Endothelial cell of hepatic sinusoid (primary cell): ENCODE measurements at regions not wholly inside any gene's neighbourhood (a gene's known extent, or its start where the extent isn't known, plus 50 kb on each side); places are given as distances from the start of the nearest gene placed in this dataset.

Experiments
- in situ Hi-C: cut with HindIII; loops from 2 replicates; pipeline ENCODE4 v1.10.0; 2017; ENCODE audit warnings: low sequenced_read_pairs

DNA sequence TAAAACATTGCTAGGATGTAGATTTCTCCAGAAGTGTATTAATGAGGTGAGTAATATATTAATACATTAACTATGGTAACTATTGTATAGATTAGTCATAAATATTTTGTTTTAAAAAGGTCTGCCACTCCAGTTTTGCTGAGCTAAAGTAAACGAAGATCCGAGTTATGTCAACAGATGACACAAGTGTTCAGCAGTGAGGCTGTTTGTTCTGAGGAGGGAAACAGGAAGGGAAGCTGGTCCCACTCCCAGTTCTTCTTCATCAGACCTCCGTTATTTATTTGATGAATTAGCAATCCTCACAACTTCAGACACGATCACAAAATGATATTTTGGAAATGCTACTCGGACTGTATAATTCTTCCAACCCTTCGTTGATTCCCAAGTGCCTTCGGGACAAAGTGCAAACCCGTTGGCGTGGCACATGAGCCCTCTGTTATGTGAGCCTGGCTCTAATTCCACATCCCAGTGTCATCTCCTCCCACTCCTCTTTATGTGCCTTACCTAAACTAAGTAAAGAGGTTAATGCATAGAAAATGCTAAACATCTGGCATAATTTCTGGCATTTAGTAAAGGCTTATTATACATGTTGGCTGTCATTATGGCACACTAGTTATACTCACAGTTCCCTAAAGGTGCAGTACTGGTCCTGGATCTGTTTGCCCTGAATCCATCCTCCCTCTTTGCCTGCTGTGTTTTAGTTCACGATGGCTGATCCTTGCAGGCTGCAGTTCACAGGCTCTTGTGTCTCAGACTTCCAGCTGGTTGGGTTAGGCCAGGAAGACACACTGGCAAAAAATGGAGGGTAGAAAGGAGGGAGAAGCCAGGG, 190.6 kb upstream of the LNX1 start:
- in situ Hi-C loops = no loop called here

GRCh38 chr4:53780736-53781400, 189.6 kb upstream of the LNX1 start:
- in situ Hi-C loops = no loop called here

DNA sequence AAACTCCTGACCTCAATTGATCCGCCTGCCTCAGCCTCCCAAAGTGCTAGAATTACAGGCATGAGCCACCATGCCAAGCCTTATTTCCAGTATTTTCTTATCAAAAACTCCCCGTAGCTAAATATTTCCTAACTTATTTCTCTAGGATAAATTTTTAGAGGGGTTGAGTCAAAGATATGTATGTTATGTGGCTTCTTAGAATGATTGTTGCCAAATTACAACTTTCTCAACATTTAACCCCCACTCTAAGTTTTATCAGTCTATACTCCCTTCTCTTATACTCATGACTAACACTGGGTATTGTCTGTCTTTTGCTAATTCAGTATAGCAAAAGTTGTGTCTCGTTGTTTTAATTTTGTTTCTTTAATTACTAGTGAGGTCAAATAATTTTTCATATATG, 187.7 kb upstream of the LNX1 start:
- in situ Hi-C loops = no loop called here

DNA sequence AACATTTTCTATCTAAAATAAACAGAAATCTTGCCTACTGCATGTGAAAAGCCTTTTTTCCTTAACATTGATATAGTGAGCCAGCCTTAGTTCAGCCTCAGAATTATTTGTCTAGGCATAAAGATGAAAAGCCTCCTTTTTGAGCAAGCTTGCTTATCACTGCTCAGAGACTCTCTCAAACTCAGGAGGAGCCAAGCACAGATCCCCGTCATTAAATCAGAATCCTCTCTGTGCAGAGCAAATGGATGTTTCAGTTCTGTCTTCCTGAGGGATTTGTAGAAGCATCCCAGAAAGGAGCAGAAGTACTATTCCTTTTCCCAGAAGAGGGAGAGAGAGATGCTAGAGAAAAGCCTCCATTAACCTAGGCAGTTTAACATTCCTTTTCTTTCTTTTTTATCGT, 186.9 kb upstream of the LNX1 start:
- in situ Hi-C loops = no loop called here

DNA sequence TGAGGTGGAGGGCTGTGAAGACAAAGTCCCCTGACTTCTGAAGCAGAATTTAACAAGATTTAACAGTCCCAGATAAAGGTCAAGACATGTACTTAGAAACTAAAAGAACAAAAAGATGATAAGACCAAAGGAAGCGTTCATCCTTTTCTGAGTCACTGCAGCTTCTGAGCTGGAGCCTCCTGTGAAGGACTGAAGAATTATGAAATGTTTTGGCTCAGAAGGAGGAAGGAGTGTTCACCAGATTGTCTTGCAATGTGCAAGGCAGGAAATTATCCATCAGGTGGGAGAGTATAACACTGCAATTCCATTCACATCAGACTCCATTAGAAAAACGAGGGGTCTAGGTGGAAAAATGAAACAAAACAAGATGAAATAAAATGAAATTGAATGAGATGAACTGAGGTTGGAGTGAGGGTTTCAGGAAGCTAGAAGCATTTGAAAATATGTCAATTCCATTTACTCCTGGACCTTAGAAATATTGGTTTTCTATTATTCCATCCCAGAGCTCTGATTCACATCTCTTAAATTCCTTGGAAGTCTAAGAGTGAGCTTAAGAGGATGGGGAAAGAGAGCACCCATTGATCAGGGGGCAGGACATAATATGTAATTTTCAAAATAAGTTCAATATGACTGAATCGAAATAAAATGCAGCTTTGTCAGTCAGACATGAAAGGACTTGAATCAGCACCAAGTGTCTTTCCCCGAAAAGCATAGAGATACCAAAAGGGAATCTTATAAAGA, 186.1 kb upstream of the LNX1 start:
- in situ Hi-C loops = no loop called here

DNA sequence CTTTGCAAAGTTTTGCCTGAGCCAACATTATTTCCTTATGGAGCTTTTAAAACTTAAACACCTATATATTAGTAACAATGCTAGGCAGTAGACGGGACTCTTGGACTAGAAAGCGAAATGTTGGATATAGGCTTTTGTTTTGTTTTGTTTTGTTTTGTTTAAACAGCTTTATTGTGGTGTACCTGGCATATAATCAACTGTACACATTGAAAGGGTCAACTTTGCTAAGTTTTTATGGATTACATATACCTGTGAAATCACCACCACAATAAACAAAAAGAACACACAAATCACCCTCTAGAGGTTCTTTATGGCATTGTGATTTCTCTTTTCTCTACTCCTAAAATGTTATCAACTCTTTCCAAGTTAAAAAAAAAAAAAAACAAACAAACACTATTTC, 184.9 kb upstream of the LNX1 start:
- in situ Hi-C loops = no loop called here

DNA sequence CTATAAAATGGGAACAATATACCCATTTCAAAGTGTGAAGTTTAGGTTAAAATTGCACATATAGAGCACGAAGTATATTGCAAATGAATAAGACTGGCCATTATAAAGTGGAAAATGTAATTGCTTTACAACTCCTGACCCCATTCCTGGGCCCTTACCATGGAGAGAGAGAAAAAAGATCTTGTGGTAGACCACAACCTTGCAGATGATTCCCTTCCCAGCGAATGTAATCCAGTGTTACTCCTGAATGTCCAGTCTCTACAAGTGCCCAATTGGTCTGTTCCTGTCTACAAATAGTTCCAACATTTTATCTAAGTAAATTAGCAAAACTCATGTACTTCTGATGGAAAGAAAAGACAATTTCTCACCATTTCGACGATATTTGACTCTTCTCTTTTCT, 184.1 kb upstream of the LNX1 start:
- in situ Hi-C loops = no loop called here

- in situ Hi-C loops = no loop called here
Observed at GRCh38 chr4:53771326-53771725, 180.0 kb upstream of the LNX1 start.

DNA sequence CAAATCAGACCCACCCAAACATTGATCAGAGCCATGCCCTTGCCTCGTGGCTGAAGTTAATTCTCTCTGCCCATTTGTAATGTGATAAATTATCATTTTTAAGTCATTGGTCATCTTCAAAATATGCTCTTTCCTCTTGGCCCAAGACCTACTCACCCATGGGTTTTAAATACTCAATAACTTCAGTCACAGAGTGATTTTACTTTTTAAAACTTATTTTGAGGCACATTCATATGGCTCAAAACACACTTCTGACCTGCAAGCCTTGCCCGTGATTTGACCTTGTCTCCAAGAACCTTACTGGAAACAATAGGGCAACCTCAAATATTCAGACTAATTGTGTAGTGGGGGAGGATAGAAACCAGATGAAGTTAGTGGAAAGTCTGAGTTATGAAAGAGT, 176.2 kb upstream of the LNX1 start:
- in situ Hi-C loops = loop anchor here (5.0 kb wide), 1 partner anchor 75 kb away; no protein-coding TSS in a partner anchor

DNA sequence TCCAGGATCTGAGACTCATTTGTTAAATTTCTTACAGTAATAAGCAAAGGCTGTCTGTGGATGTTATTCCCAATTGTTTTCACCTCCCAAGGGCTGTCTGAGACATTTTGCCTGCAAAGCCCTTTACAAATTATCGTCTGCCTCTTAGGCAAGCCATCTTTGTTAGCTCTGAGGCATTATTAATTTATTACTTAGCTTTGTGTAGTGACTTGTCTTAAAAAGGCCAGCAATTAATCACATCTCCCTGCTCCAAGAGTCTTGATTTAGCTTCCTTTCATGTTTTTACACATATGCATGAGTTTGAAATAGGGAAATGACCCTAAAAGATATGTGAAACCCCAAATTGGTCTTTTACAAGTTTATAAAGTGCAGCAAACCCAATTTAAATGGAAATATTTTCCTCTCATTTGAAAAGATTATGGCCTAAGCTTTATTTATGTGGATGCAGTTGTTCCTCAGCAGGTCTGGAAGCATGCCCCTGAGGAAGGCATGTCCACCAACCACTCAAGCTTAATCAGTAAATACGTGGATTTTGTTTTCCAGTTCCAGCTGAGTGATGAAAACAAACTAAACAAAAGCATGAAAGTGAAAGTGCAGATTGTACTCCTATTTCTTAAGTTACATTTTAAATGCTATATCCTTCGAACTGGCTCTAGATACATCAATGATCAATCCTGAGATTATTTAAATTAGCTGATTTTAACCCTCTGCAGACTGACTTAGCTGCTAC, 173.6 kb upstream of the LNX1 start:
- in situ Hi-C loops = loop anchor here (5.0 kb wide), 1 partner anchor 73 kb away; no protein-coding TSS in a partner anchor

- in situ Hi-C loops = no loop called here
Observed at GRCh38 chr4:53763813-53764597, 172.7 kb upstream of the LNX1 start.

- in situ Hi-C loops = no loop called here
Observed at GRCh38 chr4:53755656-53756055, 164.4 kb upstream of the LNX1 start.

GRCh38 chr4:53752124-53752523, 160.8 kb upstream of the LNX1 start:
- in situ Hi-C loops = no loop called here

DNA sequence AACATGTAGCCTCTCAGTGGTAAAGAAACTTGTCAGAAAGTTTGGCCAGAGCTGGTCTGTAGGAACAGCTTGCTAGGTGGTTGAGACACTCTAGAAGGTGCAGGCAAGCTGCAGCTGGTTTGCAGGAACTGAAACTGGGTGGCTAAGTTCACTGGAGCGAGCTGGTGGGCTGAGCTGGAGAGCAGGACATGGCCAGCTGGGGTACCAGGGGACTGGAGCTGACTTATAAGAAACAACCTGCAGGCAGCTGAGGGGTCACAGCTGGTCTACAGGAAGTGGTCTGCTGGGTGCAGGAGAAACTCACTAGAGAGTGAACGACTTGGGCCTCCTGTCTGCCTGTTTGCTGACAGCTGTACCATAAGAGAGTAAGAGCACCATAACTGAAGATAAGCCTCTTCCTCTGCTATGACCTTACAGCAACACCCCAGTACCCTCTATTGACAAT, 157.1 kb upstream of the LNX1 start:
- in situ Hi-C loops = no loop called here

GRCh38 chr4:53747401-53747800, 156.1 kb upstream of the LNX1 start:
- in situ Hi-C loops = no loop called here

DNA sequence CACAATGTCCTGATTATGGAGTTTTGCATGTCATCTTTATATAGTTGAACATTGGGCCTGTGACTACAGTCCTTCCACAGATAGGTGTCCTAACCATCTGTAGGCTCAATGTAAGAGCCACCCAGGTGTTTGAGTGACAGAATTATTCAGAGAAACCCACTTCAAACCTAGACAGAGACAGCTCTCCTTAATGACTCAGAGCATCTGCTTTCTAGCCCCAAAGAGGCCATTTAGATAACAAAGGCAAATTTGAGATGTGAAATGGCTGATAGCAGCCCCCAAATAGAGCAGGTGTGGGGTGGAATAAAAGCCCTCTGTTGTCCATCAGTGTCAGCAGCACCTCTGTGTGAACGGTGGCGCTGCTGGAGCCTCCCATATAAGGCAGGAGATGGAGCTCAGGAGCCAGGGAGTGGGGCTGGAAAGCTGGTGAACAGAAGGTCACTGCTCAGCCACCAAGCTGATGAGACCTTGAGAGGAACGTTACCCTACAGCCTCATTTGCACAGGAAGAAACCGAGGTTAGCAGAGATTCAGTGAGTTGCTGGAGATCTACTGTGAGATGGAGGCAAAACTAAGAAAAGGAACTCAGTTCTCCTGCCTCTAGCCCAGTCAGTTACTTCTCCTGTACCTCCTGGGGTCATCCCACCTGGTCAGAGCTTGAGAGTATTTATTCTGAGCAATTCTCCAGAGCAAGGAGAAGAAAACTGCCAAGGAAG, 153.3 kb upstream of the LNX1 start:
- in situ Hi-C loops = no loop called here

- in situ Hi-C loops = no loop called here
Observed at GRCh38 chr4:53734584-53735353, 143.5 kb upstream of the LNX1 start.

GRCh38 chr4:53734182-53734581, 142.9 kb upstream of the LNX1 start:
- in situ Hi-C loops = no loop called here

GRCh38 chr4:53732661-53733060, 141.4 kb upstream of the LNX1 start:
- in situ Hi-C loops = no loop called here
